ENCODE measurements at regions not wholly inside any gene's neighbourhood (a gene's known extent, or its start where the extent isn't known, plus 50 kb on each side); places are given as distances from the start of the nearest gene placed in this dataset.

DNA sequence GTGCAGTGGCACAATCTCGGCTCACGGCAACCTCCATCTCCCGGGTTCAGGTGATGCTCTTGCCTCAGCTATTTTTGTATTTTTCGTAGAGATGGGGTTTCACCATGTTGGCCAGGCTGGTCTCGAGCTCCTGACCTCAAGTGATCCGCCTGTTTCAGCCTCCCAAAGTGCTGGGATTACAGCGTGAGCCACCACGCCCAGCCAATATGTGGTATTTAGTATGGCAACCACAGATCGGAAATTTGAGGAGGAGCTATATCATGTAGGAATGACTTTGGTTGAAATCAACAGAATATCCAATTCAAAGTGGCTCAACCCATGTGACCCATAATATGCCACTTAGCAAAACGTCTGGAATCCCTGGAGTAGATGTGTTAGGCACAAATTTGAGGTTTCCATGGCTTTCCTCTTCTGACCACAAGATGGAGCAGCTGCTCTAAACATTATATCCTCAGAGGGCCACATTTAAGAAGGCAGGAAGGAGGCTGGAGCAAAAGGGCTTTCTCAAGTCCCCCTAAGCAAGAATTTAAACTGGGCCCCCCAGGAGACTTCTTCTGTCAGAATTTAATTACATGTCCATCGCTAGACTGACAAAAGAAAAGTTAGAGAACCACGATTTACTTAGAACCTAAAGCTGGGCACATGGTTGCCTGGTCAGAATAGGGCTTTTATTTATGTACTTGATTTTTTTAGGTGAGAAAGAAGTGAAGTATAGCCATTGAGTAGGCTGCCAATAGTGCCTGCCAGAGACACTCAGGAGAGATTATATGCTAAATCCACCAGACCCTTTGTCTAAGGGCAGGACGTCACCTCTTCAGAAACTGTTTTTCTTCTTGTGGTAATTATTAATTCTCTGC lies 49.6 kb upstream of the ITSN2 start:
- intact Hi-C loops (cut with micrococcal nuclease) = loop anchor here (1.0 to 2.0 kb wide), 4 partner anchors 417 to 787 kb away; no protein-coding TSS in a partner anchor
- no peaks in the 10 kb centered on the region for H3K9me2 ChIP-seq (ENCODE audit: insufficient read depth)
- H3K27ac ChIP-seq (ENCODE audit: low read depth, low read length) = no peak overlapping the region
- BruUV-seq (replicated peaks) = no TSS peak
- no peaks in the 10 kb centered on the region for H3K79me2 ChIP-seq (ENCODE audit: insufficient read depth, low read length)
- ChIA-PET RAD21 (ENCODE audit: low non-redundant PET in 1 of 2, low total read pairs in 2 of 2, uncharacterized antibody in 2 of 2, unreplicated experiment in 2 of 2) (interaction anchor here in 1 of 2 experiments (1.3 kb wide), 1 partner anchor 719 kb away, joined by 3 read pairs; no protein-coding TSS in a partner anchor), CTCF (interaction anchor here (0.8 to 3.3 kb wide), 11 partner anchors 9 to 786 kb away, joined by 3 to 38 read pairs (median 4); partner anchors contain the start of gene ATAD2B), POLR2A (no interaction called here)
- peak; percentile 97 for ATAC-seq
- H3K9me3 ChIP-seq (ENCODE audit: control insufficient read depth in 1 of 2, insufficient read depth in 1 of 2, low read depth in 1 of 2, low read length in 2 of 2) = no peaks in the 10 kb centered on the region
- H3K36me3 ChIP-seq (ENCODE audit: control insufficient read depth in 1 of 2, insufficient read depth in 2 of 2, low read length in 2 of 2) = no peaks in the 10 kb centered on the region
- TF ChIP-seq ZFX (IDR thresholded peaks at IDR 0.05) (no peak), CBX3 (IDR thresholded peaks at IDR 0.05; ENCODE audit: low read depth) (no peak), MAX (IDR thresholded peaks at IDR 0.05) (no peak), RAD21 (IDR thresholded peaks at IDR 0.05; ENCODE audit: low read depth) (peak; percentile 93), POLR2A (IDR thresholded peaks at IDR 0.05; ENCODE audit: borderline replicate concordance, extremely low read depth, insufficient read depth, insufficient read length) (no peak), SRF (IDR thresholded peaks at IDR 0.05; ENCODE audit: low read depth) (no peak), YY1 (IDR thresholded peaks at IDR 0.05; ENCODE audit: extremely low read depth, insufficient replicate concordance, low read depth, low read length) (no peak), SP1 (IDR thresholded peaks at IDR 0.05; ENCODE audit: low read depth) (no peak)
- TF ChIP-seq, protein P1, sequence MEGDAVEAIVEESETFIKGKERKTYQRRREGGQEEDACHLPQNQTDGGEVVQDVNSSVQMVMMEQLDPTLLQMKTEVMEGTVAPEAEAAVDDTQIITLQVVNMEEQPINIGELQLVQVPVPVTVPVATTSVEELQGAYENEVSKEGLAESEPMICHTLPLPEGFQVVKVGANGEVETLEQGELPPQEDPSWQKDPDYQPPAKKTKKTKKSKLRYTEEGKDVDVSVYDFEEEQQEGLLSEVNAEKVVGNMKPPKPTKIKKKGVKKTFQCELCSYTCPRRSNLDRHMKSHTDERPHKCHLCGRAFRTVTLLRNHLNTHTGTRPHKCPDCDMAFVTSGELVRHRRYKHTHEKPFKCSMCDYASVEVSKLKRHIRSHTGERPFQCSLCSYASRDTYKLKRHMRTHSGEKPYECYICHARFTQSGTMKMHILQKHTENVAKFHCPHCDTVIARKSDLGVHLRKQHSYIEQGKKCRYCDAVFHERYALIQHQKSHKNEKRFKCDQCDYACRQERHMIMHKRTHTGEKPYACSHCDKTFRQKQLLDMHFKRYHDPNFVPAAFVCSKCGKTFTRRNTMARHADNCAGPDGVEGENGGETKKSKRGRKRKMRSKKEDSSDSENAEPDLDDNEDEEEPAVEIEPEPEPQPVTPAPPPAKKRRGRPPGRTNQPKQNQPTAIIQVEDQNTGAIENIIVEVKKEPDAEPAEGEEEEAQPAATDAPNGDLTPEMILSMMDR (IDR thresholded peaks at IDR 0.05 in 2 of 3, conservative IDR thresholded peaks at IDR 0.05 in 1 of 3; ENCODE audit: borderline replicate concordance in 1 of 3, insufficient read depth in 1 of 3, low read depth in 2 of 3, low read length in 2 of 3) = peak; percentile 86 to 89 (median 87)
- TF ChIP-seq, protein P2, sequence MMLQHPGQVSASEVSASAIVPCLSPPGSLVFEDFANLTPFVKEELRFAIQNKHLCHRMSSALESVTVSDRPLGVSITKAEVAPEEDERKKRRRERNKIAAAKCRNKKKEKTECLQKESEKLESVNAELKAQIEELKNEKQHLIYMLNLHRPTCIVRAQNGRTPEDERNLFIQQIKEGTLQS (IDR thresholded peaks at IDR 0.05) = no peak
- no peak overlapping the region for H3K9ac ChIP-seq (ENCODE audit: low read length)
- peak; percentile 67 for DNase-seq (ENCODE audit: low read depth, low spot score)
- no peak overlapping the region for H3K4me2 ChIP-seq (ENCODE audit: low read length)
- H4K20me1 ChIP-seq (ENCODE audit: insufficient read depth) = no peaks in the 10 kb centered on the region
- H3K27me3 ChIP-seq (ENCODE audit: insufficient read depth, low read length) = no peaks in the 10 kb centered on the region
- no peak overlapping the region for H3K4me3 ChIP-seq (replicated peaks in 1 of 2; ENCODE audit: low read depth in 1 of 2, low read length in 2 of 2)
- H3K4me1 ChIP-seq (ENCODE audit: control insufficient read depth in 1 of 2, insufficient read depth in 2 of 2, low read length in 2 of 2) = no peaks in the 10 kb centered on the region; a peak in 1 of 4 replicates
- peak overlapping the region; percentile 99 for H2AFZ ChIP-seq (ENCODE audit: low read depth, low read length, poor library complexity, severe bottlenecking)
